Middle frontal gyrus (tissue), 1 donor: ENCODE measurements at regions not wholly inside any gene's neighbourhood (a gene's known extent, or its start where the extent isn't known, plus 50 kb on each side); places are given as distances from the start of the nearest gene placed in this dataset.
"Not testable (repeated sequence)": the region's sequence is repeated elsewhere in the genome, so short reads cannot be mapped to it uniquely, and the experiment has no call there.

Experiments used
- DNase-seq: peaks from one replicate; pipeline ENCODE4 v3.0.0-alpha.2; 2015; ENCODE audit warnings: low spot score; ENCODE audit errors: extremely low spot score

DNA sequence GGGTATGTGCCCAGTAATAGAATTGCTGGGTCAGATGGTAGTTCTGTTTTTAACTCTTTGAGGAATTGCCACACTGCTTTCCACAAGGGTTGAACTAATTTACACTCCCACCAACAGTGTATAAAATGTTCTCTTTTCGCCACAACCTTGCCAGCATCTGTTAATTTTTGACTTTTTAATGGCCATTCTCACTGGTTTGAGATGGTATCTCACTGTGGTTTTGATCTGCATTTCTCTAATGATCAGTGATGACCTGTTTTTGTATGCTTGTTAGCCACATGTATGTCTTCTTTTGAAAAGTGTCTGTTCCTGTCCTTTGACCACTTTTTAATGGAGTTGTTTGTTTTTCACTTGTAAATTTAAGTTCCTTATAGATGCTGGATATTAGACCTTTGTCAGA, 486.2 kb upstream of the TNP1 start:
- not testable (repeated sequence) for DNase-seq

DNA sequence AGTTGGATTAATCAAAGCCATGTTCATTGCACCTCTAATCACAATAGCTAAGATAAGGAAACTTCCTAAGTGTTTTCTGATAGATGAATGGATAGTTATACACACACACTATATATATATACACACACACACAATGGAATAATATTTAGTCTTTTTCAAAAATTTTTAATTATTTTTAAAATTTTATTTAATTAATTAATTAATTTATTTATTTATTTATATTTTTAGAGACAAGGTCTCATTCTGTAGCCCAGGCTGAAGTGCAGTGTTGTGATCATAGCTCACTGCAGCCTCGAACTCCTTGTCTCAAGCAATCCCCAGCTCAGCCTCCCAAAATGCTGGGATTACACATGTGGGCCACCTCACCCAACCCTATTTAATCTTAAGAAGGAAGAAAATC, 481.0 kb upstream of the TNP1 start:
- DNase-seq = no peak

- DNase-seq = no peak
Measured at GRCh38 chr2:217340176-217340575, 480.3 kb upstream of the TNP1 start.

- no peak for DNase-seq
Measured at GRCh38 chr2:217339753-217340152, 479.9 kb upstream of the TNP1 start.

GRCh38 chr2:217338306-217338916, 478.5 kb upstream of the TNP1 start:
- no peak for DNase-seq

- no peak for DNase-seq
Measured at GRCh38 chr2:217337771-217338170, 477.9 kb upstream of the TNP1 start.

- DNase-seq = no peak
Measured at GRCh38 chr2:217336694-217337093, 476.8 kb upstream of the TNP1 start.

DNA sequence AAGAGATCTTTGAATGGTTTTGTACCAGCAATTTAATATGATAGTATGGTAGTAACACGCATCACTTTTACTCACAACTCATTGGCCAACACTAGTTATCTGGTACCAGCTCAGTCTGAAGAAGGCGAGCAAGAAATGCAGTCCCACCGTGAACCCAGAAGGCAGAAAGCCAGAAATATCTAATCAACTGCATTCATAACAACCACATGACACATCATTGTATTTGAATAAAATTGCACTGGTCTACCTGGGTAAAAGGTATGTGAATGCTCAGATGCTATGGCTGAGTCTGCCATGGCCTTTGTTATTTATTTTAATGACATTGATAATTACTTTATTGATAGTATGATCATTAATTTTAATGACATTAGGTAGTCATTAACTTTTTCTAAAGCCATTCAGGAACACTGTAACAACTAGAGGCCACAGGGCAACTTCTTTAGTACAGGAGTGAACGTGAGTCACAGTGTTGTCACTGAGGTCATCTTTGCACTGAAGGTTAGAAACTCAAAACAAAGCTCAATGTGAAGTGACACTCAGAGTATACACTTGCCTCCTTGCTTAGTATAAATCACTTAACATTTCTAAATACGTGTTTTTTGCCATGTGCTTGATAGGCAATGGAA, 475.6 kb upstream of the TNP1 start:
- DNase-seq = no peak

GRCh38 chr2:217334561-217334960, 474.7 kb upstream of the TNP1 start:
- DNase-seq = no peak

DNA sequence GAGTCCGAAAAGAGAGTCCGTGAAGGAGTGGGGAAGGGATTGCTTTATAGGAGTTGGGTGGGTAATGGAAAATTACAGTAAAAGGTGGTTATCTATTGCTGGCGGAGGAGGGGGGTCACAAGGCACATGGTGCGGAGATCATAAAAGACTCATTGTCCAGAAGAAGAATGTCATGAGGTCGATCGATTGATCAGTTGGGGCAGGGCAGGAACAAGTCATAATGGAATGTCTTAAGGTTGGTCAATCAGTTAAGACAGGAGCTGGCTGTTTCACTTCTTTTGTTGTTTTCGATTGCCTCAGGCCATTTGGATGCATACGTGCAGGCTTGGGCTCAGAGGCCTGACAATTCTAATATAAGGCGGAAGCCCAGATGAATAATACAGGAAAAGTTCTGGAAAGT, 473.0 kb upstream of the TNP1 start:
- DNase-seq = no peak

GRCh38 chr2:217332417-217332791, 472.5 kb upstream of the TNP1 start:
- DNase-seq = no peak

GRCh38 chr2:217331523-217332416, 471.9 kb upstream of the TNP1 start:
- no peak for DNase-seq

- no peak for DNase-seq
Measured at GRCh38 chr2:217330647-217331046, 470.8 kb upstream of the TNP1 start.

GRCh38 chr2:217329023-217329431, 469.2 kb upstream of the TNP1 start:
- no peak for DNase-seq

DNA sequence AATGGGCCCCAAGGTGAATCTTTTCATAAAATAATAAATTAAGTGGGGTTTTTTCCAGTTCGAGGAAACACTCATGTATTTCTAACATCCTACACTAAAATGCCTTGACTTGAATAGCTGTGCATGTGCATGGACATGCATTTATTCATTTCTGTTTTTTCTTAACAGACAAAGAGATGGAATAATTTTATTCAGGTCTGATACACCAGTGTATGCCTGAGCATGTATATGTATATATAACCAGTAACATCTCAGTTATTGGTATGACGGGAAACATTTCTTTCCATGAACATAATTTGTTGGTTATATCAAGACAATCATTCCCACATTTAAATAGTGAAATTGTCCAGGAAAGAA, 468.7 kb upstream of the TNP1 start:
- no peak for DNase-seq

DNA sequence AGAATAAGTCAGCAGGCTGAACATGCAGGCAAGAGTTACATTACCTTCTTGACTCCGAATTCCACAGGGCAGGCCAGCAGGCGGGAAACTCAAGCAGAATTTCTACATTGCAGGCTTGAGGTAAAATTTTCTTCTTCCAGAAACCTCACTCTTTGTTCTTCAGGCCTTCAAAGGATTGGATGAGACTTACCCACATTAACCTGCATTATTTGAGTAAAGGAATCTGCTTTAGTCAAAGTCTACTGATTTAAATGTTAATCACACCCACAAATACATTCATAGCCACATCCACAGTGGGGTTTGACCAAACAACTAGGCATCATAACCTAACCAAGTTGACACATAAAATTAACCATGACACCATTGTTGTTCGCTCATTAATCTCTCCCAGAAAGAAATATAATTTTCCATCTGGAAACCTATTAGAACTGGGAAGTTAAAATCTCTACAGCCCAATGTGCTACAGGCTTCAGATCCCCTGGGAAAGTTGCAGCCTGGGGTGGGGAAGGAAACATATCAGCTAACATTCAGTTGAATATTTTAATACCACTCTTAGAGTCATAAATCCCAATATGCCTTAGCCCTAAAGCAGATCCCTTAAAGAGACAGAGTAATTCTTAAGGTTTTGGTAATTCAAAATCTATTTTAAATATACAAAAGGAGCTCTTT, 468.2 kb upstream of the TNP1 start:
- no peak for DNase-seq

DNA sequence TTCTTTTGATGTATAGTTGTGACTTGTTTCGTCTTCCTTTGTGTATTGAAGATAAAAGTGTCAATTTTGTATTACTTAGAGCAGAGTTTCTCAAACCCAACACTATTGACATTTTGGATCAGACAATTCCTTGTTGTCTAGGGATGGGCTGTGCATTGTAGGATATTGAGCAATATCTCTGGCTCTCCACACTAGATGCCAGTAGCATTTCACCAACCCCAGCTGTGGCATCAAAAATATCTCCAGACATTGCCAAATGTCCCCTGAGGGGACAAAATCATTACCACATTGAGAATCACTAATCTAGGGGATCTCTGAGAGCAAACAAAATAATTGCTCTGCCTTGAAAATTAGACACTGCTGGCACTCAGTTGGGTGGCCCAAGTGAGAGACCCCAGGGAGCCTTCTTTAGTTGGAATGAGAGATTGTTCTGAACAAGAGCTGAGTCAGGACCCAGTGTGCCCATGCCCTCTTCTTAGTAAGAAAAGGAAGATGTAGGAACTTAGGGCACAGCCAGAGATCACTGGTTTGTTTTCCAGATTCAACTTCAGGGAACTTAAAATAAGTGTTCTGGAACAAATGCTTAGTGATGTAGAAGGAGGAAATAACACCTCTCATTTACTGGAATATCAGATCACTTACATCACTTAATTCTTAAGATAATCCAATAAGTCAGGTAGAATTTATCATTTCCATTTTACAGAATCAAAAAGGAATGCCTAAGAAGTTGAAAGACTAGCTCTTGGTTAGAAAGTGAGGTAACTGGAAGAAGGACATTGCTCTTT, 466.6 kb upstream of the TNP1 start:
- no peak for DNase-seq

- DNase-seq = no peak
Measured at GRCh38 chr2:217325816-217326215, 466.0 kb upstream of the TNP1 start.

DNA sequence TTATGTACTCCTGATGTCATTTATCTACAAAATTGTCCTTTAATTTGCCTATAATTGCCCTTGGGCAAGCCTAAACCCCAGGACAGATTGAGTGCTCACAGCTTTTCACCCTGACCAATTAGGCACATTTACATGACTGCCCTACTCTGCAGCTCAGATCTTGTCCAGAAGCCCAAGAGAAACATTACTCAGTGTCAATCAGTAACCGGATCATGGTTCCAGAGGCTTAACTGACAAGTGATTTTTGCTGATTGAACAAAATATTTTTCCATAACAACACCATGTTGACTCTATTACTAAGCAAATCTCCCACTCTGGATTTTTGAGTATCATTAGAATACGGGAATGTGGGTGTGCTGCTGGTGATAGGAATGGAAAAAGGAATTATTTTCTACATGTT, 465.4 kb upstream of the TNP1 start:
- no peak for DNase-seq

DNA sequence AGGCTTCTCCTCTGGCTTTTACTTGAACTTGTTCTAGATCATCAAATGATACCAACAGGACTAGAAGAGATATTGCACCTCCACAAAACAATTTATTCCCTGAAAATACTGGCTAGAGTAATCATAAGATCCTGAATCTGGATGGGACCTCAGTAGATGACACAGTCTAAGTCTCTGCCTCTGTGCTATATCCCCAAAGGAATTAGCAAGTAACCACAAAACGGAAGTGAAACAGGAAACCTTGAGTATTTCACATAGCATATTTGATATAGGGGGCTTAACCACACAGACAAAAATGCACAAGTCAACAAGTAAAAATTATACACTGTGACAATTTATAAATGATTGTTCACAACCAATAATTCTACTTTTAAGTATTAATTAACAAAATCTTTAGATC, 456.9 kb upstream of the TNP1 start:
- DNase-seq = no peak

DNA sequence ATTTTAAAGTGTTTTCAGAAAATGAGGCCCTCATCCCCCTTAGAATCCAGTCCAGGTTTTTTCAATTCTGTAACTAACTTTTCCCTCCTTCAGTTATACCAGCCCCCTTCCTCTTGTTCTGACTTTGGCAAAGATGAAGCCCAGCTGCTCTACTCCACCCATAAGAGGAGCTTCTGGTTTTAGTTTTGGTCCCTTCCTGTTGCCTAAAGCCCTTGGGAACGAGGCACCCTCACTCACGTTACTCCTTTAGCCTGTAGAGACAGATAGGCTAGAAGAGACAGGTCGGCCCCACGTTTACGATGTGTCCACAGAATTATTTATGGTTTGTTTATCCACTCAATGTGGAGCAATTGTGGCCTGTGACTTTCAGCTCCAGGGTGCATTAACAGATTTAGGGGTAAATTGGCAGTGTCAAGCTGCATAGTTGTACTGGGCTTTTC, 454.2 kb upstream of the TNP1 start:
- DNase-seq = no peak
